Spleen (tissue), 7 donors: ENCODE measurements at regions not wholly inside any gene's neighbourhood (a gene's known extent, or its start where the extent isn't known, plus 50 kb on each side); places are given as distances from the start of the nearest gene placed in this dataset.

Experiments
- CTCF ChIP-seq, 11 experiments: fragments of 200-600 bp in 7 of 11; fragments of 450-650 bp in 4 of 11; sonication (generic) in 4 of 11; IDR thresholded peaks in 8 of 11; conservative IDR thresholded peaks in 3 of 11; 1 replicate in 7 of 11; 2 replicates in 4 of 11; pipeline versions ENCODE4 v1.4.0 to v1.8.0; 2016 to 2021; ENCODE audit warnings: antibody characterized with exemption in 11 of 11, inconsistent platforms in 4 of 11, mild to moderate bottlenecking in 1 of 11
- POLR2A ChIP-seq, 3 donors: fragments of 450-650 bp; IDR thresholded peaks; one replicate each; pipeline ENCODE4 v1.5.1; 2017; ENCODE audit warnings: antibody characterized with exemption in 3 of 3, mild to moderate bottlenecking in 1 of 3
- donor health status: DM: no; HTN: no; CAD: no; lungs with moderate emphysema.
- donor health status: DM: no; HTN: no; CAD: no.
- donor health status: DM: no; HTN: no; CAD: no.

- TF ChIP-seq CTCF (IDR thresholded peaks at IDR 0.05 in 8 of 11, conservative IDR thresholded peaks at IDR 0.05 in 3 of 11) (no peak), POLR2A (IDR thresholded peaks at IDR 0.05) (no peak)
Observed at GRCh38 chr10:3588816-3589215, 196.2 kb downstream of the KLF6 start.
